Natural killer cell (primary cell): ENCODE measurements at regions not wholly inside any gene's neighbourhood (a gene's known extent, or its start where the extent isn't known, plus 50 kb on each side); places are given as distances from the start of the nearest gene placed in this dataset.

Experiments
- ATAC-seq, 3 donors: fragments of 150-1000 bp in 2 of 3; fragments of 200-7000 bp in 1 of 3; cut with Tn5 transposase; 1 replicate in 1 of 3; 2 replicates in 2 of 3; pipeline ENCODE4 v1.10.0; 2021; ENCODE audit warnings: mild to moderate bottlenecking in 2 of 3, moderate library complexity in 2 of 3
- DNase-seq, 2 donors: peaks; one replicate each; pipeline versions ENCODE4 v3.0.0 to v3.0.0-alpha.2; 2013 to 2021; ENCODE audit warnings: mixed read lengths in 1 of 2
- H3K27ac ChIP-seq: one replicate; pipeline ENCODE4 v1.5.1; 2013; ENCODE audit warnings: mild to moderate bottlenecking, low read length
- H3K27me3 ChIP-seq: one replicate; pipeline ENCODE4 v1.6.1; 2013; ENCODE audit warnings: low read length; ENCODE audit not compliant: control insufficient read depth, insufficient read depth
- H3K36me3 ChIP-seq: one replicate; pipeline ENCODE4 v1.6.1; 2013; ENCODE audit warnings: low read length; ENCODE audit not compliant: control insufficient read depth, insufficient read depth
- H3K4me1 ChIP-seq: one replicate; pipeline ENCODE4 v1.6.1; 2013; ENCODE audit warnings: low read length; ENCODE audit not compliant: control insufficient read depth, insufficient read depth
- H3K4me3 ChIP-seq: one replicate; pipeline ENCODE4 v1.5.1; 2013; ENCODE audit warnings: low read length
- H3K9me3 ChIP-seq: one replicate; pipeline ENCODE4 v1.6.1; 2013; ENCODE audit warnings: low read length; ENCODE audit not compliant: control insufficient read depth, insufficient read depth
- H3K27ac Mint-ChIP-seq, 2 donors: one replicate each; pipeline ENCODE4 v1.8.0; 2022; ENCODE audit warnings: mild to moderate bottlenecking in 2 of 2, mixed read lengths in 2 of 2, moderate library complexity in 1 of 2
- H3K27me3 Mint-ChIP-seq, 2 donors: one replicate each; pipeline ENCODE4 v1.8.0; 2022; ENCODE audit warnings: low read depth in 2 of 2, mixed read lengths in 2 of 2
- H3K36me3 Mint-ChIP-seq: one replicate; pipeline ENCODE4 v1.8.0; 2022; ENCODE audit warnings: mixed read lengths
- H3K4me1 Mint-ChIP-seq, 2 donors: one replicate each; pipeline ENCODE4 v1.8.0; 2022; ENCODE audit warnings: mixed read lengths in 2 of 2
- H3K4me3 Mint-ChIP-seq: one replicate; pipeline ENCODE4 v1.8.0; 2022; ENCODE audit warnings: mild to moderate bottlenecking, moderate library complexity, mixed read lengths
- H3K9me3 Mint-ChIP-seq, 2 donors: one replicate each; pipeline ENCODE4 v1.8.0; 2022; ENCODE audit warnings: mixed read lengths in 2 of 2
- whole genome bisulfite sequencing: methylation state at CpG from one replicate; pipeline ENCODE4 v1.1.7; 2013; ENCODE audit warnings: missing lambda C conversion rate; ENCODE audit not compliant: insufficient coverage; 5-methylcytosine and 5-hydroxymethylcytosine counted together
- intact Hi-C: fragments of 100-400 bp; cut with micrococcal nuclease; formaldehyde crosslinking; loops from one replicate; pipeline ENCODE4 v1.14.2; 2022
- TF ChIP-seq, protein P1 (sequence below): fragments of 200-600 bp; IDR thresholded peaks from one replicate; pipeline ENCODE4 v1.8.0; 2022; ENCODE audit warnings: antibody characterized with exemption

DNA sequence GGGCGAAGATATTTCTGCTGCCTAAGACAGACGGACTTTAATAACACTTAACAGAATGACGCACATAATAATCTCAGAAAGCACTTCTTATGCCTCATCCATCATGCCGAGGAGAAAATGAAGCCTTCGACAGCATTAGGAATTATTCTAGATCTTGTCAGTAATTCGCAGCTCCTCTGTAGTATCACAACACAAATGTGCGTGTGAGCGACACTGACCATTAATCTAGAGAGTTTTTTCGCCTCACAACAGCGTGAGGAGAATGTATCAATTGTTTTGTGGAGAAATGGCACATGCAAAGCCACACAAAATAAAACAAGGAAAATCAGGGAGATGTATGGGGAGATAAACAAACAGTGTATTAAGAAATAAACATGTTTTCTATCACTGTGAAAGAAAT is 410.2 kb upstream of the PSMD7 start:
- Mint-ChIP-seq H3K36me3 (no peaks in the 10 kb centered on the region), H3K4me3 (no peak overlapping the region), H3K27ac (no peak overlapping the region), H3K4me1 (peaks cover 0 to 5% of the 10 kb centered on the region in 2 donors), H3K27me3 (peaks cover 24 to 44% of the 10 kb centered on the region in 2 donors), H3K9me3 (no peaks in the 10 kb centered on the region)
- 87% methylated on average over 10 of the region's 10 CpGs for WGBS
- Histone ChIP-seq H3K4me3 (no peak overlapping the region), H3K36me3 (no peaks in the 10 kb centered on the region), H3K4me1 (no peaks in the 10 kb centered on the region), H3K27ac (no peak overlapping the region), H3K27me3 (peaks cover 7% of the 10 kb centered on the region), H3K9me3 (no peaks in the 10 kb centered on the region)
- no peak for ATAC-seq
- DNase-seq = no peak
- TF ChIP-seq, protein P1, sequence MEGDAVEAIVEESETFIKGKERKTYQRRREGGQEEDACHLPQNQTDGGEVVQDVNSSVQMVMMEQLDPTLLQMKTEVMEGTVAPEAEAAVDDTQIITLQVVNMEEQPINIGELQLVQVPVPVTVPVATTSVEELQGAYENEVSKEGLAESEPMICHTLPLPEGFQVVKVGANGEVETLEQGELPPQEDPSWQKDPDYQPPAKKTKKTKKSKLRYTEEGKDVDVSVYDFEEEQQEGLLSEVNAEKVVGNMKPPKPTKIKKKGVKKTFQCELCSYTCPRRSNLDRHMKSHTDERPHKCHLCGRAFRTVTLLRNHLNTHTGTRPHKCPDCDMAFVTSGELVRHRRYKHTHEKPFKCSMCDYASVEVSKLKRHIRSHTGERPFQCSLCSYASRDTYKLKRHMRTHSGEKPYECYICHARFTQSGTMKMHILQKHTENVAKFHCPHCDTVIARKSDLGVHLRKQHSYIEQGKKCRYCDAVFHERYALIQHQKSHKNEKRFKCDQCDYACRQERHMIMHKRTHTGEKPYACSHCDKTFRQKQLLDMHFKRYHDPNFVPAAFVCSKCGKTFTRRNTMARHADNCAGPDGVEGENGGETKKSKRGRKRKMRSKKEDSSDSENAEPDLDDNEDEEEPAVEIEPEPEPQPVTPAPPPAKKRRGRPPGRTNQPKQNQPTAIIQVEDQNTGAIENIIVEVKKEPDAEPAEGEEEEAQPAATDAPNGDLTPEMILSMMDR = no peak
- intact Hi-C loops = no loop called here

DNA sequence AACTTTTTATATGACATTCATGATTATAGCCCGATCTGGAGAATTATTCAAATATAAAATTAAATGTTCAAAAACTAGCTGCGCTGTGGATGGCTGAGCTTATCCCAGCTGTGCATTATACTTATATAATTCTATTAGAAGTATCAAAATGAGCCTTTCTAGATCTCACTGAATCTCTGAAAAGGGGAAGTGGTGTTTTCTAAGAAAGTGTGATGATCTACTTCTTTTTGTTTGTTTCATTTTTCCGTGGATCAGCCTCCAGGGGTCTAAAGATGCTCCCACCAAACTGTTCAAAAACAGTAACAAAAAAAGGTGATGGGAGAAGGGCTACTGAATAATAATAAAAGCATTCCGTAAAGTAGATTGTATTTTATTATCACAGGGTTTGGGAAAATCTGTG is 411.3 kb upstream of the PSMD7 start:
- peaks cover 14 to 33% of the 10 kb centered on the region in 2 donors for H3K27me3 Mint-ChIP-seq
- TF ChIP-seq, protein P1 = no peak
- no peak overlapping the region for H3K27ac ChIP-seq
- H3K36me3 ChIP-seq = no peaks in the 10 kb centered on the region
- no peak overlapping the region for H3K4me3 Mint-ChIP-seq
- no peaks in the 10 kb centered on the region for H3K4me1 Mint-ChIP-seq
- 100% methylated on average over 1 of the region's 4 CpGs for WGBS
- ATAC-seq = no peak
- H3K4me3 ChIP-seq = no peak overlapping the region
- no peaks in the 10 kb centered on the region for H3K9me3 ChIP-seq
- H3K27ac Mint-ChIP-seq = no peak overlapping the region
- no peaks in the 10 kb centered on the region for H3K9me3 Mint-ChIP-seq
- intact Hi-C loops = no loop called here
- DNase-seq = no peak
- peaks cover 2% of the 10 kb centered on the region for H3K27me3 ChIP-seq
- no peaks in the 10 kb centered on the region for H3K36me3 Mint-ChIP-seq
- H3K4me1 ChIP-seq = no peaks in the 10 kb centered on the region

DNA sequence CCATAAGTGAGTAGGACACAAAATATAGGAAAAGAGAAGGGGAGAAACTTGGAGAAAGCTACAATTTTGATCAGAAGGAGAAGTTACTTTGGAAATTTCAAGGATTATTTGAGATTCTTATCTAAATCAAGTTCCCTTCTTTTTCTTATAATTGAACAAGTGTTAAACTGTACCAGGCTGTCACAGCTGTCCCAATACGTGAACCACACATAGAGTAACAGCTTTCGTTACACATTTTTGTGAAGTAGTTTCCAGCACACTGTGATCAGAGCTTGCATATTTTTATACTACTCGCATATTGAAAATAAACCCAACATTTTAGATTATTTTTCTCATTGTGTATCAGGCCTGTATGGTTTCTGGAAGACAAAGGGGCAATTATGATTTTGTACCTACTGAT is 412.8 kb upstream of the PSMD7 start:
- Mint-ChIP-seq H3K4me1 (no peaks in the 10 kb centered on the region), H3K27ac (no peak overlapping the region), H3K27me3 (peaks cover 4 to 28% of the 10 kb centered on the region in 2 donors), H3K36me3 (no peaks in the 10 kb centered on the region), H3K4me3 (no peak overlapping the region), H3K9me3 (no peaks in the 10 kb centered on the region)
- intact Hi-C loops = no loop called here
- H3K36me3 ChIP-seq = no peaks in the 10 kb centered on the region
- H3K4me3 ChIP-seq = no peak overlapping the region
- no peak for DNase-seq
- no peaks in the 10 kb centered on the region for H3K9me3 ChIP-seq
- ATAC-seq = no peak
- H3K27ac ChIP-seq = no peak overlapping the region
- H3K4me1 ChIP-seq = no peaks in the 10 kb centered on the region
- WGBS = 92% methylated on average over 2 of the region's 3 CpGs
- no peaks in the 10 kb centered on the region for H3K27me3 ChIP-seq
- TF ChIP-seq, protein P1 = no peak

DNA sequence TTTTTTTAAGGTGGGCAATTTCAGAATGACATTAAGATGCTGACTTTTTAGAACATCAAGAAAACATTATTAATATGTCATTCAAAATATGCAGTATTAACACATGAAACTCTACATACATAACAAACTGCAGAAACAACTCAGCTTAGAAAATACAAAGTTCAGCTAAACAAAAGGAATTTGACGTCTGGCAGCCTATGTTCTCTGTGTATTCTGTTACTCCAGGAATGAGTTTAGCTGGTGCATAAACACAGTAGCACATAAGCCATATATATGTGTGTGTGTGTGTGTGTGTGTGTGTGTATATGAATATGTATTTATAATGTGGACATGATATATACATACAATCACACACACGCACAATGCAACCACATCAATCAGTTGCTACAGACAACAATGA is 413.5 kb upstream of the PSMD7 start:
- WGBS = 43% methylated on average over 2 of the region's 2 CpGs
- Histone ChIP-seq H3K27ac (no peak overlapping the region), H3K9me3 (no peaks in the 10 kb centered on the region), H3K4me3 (no peak overlapping the region), H3K36me3 (no peaks in the 10 kb centered on the region), H3K4me1 (no peaks in the 10 kb centered on the region), H3K27me3 (no peaks in the 10 kb centered on the region)
- H3K4me1 Mint-ChIP-seq = no peaks in the 10 kb centered on the region
- no peaks in the 10 kb centered on the region for H3K9me3 Mint-ChIP-seq
- TF ChIP-seq, protein P1 = no peak
- intact Hi-C loops = no loop called here
- H3K27ac Mint-ChIP-seq = no peak overlapping the region
- no peaks in the 10 kb centered on the region for H3K36me3 Mint-ChIP-seq
- DNase-seq (no peak), ATAC-seq (no peak)
- peaks cover 3 to 21% of the 10 kb centered on the region in 2 donors for H3K27me3 Mint-ChIP-seq
- H3K4me3 Mint-ChIP-seq = no peak overlapping the region
